ENCODE measurements at regions not wholly inside any gene's neighbourhood (a gene's known extent, or its start where the extent isn't known, plus 50 kb on each side); places are given as distances from the start of the nearest gene placed in this dataset.

DNA sequence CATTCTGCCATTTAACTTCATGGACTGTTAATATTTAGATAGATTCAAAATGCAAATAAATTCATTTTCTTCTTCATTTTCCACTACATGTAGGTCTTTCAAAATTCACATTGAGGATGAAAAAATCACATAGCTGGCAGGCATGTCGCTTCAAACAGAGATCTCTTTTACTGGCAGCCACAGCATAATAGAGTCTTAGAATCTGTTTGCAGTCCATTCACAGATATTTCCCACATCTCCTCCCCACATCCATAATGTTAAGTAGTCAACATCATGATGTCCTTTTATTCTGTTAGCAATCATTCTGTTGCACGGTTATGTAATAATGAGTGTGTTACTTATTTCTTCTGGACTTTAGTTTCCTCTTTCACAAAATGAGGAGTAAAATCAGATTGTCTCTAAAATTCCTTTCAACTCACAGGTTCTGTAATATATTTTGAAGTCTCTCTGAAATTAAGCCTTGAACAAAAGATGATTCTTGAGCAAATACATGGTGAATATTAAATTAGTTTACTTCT, 257.5 kb upstream of the SNX7 start:
- Mint-ChIP-seq H3K36me3 (no peaks in the 10 kb centered on the region), H3K4me3 (no peak overlapping the region), H3K4me1 (peaks cover 20% of the 10 kb centered on the region), H3K27me3 (ENCODE audit: insufficient read depth, low read depth) (no peaks in the 10 kb centered on the region), H3K9me3 (no peaks in the 10 kb centered on the region), H3K27ac (peak overlapping the region; percentile 44)
- H3F3A ChIP-seq (ENCODE audit: low read depth) = no peaks in the 10 kb centered on the region
- no peaks in the 10 kb centered on the region for H3K27me3 ChIP-seq
- TF ChIP-seq, protein P1, sequence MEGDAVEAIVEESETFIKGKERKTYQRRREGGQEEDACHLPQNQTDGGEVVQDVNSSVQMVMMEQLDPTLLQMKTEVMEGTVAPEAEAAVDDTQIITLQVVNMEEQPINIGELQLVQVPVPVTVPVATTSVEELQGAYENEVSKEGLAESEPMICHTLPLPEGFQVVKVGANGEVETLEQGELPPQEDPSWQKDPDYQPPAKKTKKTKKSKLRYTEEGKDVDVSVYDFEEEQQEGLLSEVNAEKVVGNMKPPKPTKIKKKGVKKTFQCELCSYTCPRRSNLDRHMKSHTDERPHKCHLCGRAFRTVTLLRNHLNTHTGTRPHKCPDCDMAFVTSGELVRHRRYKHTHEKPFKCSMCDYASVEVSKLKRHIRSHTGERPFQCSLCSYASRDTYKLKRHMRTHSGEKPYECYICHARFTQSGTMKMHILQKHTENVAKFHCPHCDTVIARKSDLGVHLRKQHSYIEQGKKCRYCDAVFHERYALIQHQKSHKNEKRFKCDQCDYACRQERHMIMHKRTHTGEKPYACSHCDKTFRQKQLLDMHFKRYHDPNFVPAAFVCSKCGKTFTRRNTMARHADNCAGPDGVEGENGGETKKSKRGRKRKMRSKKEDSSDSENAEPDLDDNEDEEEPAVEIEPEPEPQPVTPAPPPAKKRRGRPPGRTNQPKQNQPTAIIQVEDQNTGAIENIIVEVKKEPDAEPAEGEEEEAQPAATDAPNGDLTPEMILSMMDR (IDR thresholded peaks at IDR 0.05) = no peak
- no peak for TF ChIP-seq EZH2 (IDR thresholded peaks at IDR 0.05)
- TF ChIP-seq EZH2phosphoT487 (IDR thresholded peaks at IDR 0.05) = no peak
- H3K27ac ChIP-seq = no peak overlapping the region
- peak overlapping the region; percentile 77 for H2AFZ ChIP-seq (replicated peaks)
- H3K4me2 ChIP-seq = no peak overlapping the region
- H3K4me3 ChIP-seq = no peak overlapping the region
- H3K79me2 ChIP-seq (ENCODE audit: low read depth) = no peaks in the 10 kb centered on the region
- H3K9ac ChIP-seq = no peak overlapping the region
- no peaks in the 10 kb centered on the region for H3K9me3 ChIP-seq (ENCODE audit: low read depth)
- H3K4me1 ChIP-seq = no peaks in the 10 kb centered on the region
- no peaks in the 10 kb centered on the region for H4K20me1 ChIP-seq (ENCODE audit: low read depth)
- no peak for DNase-seq (ENCODE audit: low spot score)
- no peaks in the 10 kb centered on the region for H3K36me3 ChIP-seq

DNA sequence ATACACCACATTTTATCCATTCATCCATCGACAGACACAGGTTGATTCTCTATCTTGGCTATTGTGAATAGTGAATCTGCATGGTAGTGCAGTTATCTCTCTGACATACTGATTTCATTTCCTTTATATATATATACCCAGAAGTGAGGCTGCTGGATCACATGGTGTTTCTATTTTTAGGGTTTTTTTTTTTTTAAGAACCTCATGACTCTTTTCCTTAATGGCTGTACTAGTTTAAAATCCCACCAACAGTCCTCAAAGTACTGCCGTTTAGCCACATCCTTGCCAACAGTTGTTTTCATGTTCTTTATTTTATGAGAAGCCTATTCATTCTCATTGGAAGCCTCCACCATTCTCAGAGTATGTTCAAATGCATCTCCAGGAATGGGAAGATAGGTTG, 258.7 kb upstream of the SNX7 start:
- TF ChIP-seq, protein P1 (IDR thresholded peaks at IDR 0.05) = no peak
- no peak for TF ChIP-seq EZH2 (IDR thresholded peaks at IDR 0.05)
- TF ChIP-seq EZH2phosphoT487 (IDR thresholded peaks at IDR 0.05) = no peak
- no peaks in the 10 kb centered on the region for H4K20me1 ChIP-seq (ENCODE audit: low read depth)
- H3K9me3 ChIP-seq (ENCODE audit: low read depth) = no peaks in the 10 kb centered on the region
- Mint-ChIP-seq H3K4me3 (no peak overlapping the region), H3K27ac (no peak overlapping the region), H3K27me3 (ENCODE audit: insufficient read depth, low read depth) (no peaks in the 10 kb centered on the region), H3K4me1 (peaks cover 20% of the 10 kb centered on the region), H3K9me3 (no peaks in the 10 kb centered on the region), H3K36me3 (no peaks in the 10 kb centered on the region)
- no peak overlapping the region for H3K4me3 ChIP-seq
- DNase-seq (ENCODE audit: low spot score) = no peak
- H3F3A ChIP-seq (ENCODE audit: low read depth) = no peaks in the 10 kb centered on the region
- H3K79me2 ChIP-seq (ENCODE audit: low read depth) = no peaks in the 10 kb centered on the region
- H3K27me3 ChIP-seq = no peaks in the 10 kb centered on the region
- H3K4me2 ChIP-seq = no peak overlapping the region
- no peaks in the 10 kb centered on the region for H3K36me3 ChIP-seq
- no peaks in the 10 kb centered on the region for H3K4me1 ChIP-seq
- no peak overlapping the region for H3K27ac ChIP-seq
- no peak overlapping the region for H2AFZ ChIP-seq (replicated peaks)
- no peak overlapping the region for H3K9ac ChIP-seq

DNA sequence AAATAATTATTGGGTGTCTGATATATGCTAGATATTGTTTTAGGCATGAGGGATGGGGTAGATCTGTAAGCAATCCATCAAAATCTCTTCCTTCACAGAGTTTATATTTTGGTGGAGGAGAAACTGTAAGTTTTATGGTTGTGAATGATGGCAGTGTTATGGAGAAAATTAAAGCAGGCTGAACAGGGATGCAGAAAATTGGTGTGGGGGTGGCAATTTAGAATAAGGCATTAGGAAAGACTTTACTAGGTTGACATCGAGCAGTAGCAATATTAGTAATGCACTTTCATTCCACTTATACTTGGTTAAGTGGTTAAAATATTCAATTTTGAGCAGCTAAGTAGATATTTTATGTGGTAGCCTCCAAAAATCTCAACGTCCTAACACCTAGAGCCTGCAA, 261.1 kb upstream of the SNX7 start:
- Histone ChIP-seq H3K9me3 (ENCODE audit: low read depth) (no peaks in the 10 kb centered on the region), H3K27ac (no peak overlapping the region), H3F3A (ENCODE audit: low read depth) (no peaks in the 10 kb centered on the region), H3K4me3 (no peak overlapping the region), H3K4me2 (no peak overlapping the region), H4K20me1 (ENCODE audit: low read depth) (no peaks in the 10 kb centered on the region), H3K79me2 (ENCODE audit: low read depth) (no peaks in the 10 kb centered on the region), H3K27me3 (no peaks in the 10 kb centered on the region), H2AFZ (replicated peaks) (no peak overlapping the region), H3K36me3 (no peaks in the 10 kb centered on the region), H3K4me1 (no peaks in the 10 kb centered on the region), H3K9ac (no peak overlapping the region)
- no peak overlapping the region for H3K4me3 Mint-ChIP-seq
- peaks cover 17% of the 10 kb centered on the region for H3K4me1 Mint-ChIP-seq
- H3K27me3 Mint-ChIP-seq (ENCODE audit: insufficient read depth, low read depth) = no peaks in the 10 kb centered on the region
- no peak for DNase-seq (ENCODE audit: low spot score)
- TF ChIP-seq, protein P1 (IDR thresholded peaks at IDR 0.05) = no peak
- TF ChIP-seq EZH2phosphoT487 (IDR thresholded peaks at IDR 0.05) = no peak
- TF ChIP-seq EZH2 (IDR thresholded peaks at IDR 0.05) = no peak
- no peaks in the 10 kb centered on the region for H3K36me3 Mint-ChIP-seq
- H3K27ac Mint-ChIP-seq = no peak overlapping the region
- no peaks in the 10 kb centered on the region for H3K9me3 Mint-ChIP-seq

All from neural progenitor cell (in vitro differentiated cells).